ENCODE measurements at regions not wholly inside any gene's neighbourhood (a gene's known extent, or its start where the extent isn't known, plus 50 kb on each side); places are given as distances from the start of the nearest gene placed in this dataset.

- TF ChIP-seq CTCF (IDR thresholded peaks at IDR 0.05; ENCODE audit: low read length): no peak
- no peak for TF ChIP-seq EZH2 (IDR thresholded peaks at IDR 0.05; ENCODE audit: borderline replicate concordance, low read length)
Observed at GRCh38 chr1:187042538-187042937, 213.8 kb downstream of the PLA2G4A start.
